ENCODE measurements at regions not wholly inside any gene's neighbourhood (a gene's known extent, or its start where the extent isn't known, plus 50 kb on each side); places are given as distances from the start of the nearest gene placed in this dataset.

DNA sequence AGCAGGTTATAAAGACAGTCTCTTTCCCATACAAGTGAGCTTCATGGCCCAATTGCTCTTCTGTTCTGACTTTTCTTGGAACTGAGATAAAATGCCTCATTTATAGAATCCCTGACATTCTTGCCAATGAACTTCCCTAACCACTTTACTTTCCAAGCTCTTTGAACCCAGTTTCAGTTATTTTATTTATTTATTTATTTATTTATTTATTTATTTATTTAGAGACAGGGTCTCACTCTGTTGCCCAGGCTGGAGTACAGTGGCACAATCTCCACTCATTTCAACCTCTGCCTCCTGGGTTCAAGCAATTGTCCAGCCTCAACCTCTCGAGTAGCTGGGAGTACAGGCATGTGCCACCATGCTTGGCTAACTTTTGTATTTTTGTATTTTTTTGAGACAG lies 138.5 kb upstream of the ZNF184 start:
- no peaks in the 10 kb centered on the region for H3K4me1 ChIP-seq
- no peak for TF ChIP-seq CTCF (IDR thresholded peaks at IDR 0.05)
- H2AFZ ChIP-seq, result no peak overlapping the region
- peaks cover 5% of the 10 kb centered on the region for H3K27me3 ChIP-seq (ENCODE audit: control insufficient read depth, insufficient read depth, low read length)
- H3K9me3 ChIP-seq (ENCODE audit: control insufficient read depth, low read length), result no peaks in the 10 kb centered on the region
- H3K27ac ChIP-seq, result no peak overlapping the region
- H3K79me2 ChIP-seq, result no peaks in the 10 kb centered on the region
- H3K4me3 ChIP-seq (ENCODE audit: low read depth, low read length), result no peak overlapping the region
- H3K9ac ChIP-seq, result no peak overlapping the region
- no peak overlapping the region for H3K4me2 ChIP-seq (ENCODE audit: low read length)
- no peaks in the 10 kb centered on the region for H3K36me3 ChIP-seq (ENCODE audit: control insufficient read depth, insufficient read depth, low read length)

- Histone ChIP-seq H2AFZ (no peak overlapping the region), H3K9me3 (ENCODE audit: control insufficient read depth, low read length) (no peaks in the 10 kb centered on the region), H3K4me1 (no peaks in the 10 kb centered on the region), H3K27me3 (ENCODE audit: control insufficient read depth, insufficient read depth, low read length) (peaks cover 4% of the 10 kb centered on the region), H3K4me3 (ENCODE audit: low read depth, low read length) (no peak overlapping the region), H3K27ac (no peak overlapping the region), H3K9ac (no peak overlapping the region), H3K4me2 (ENCODE audit: low read length) (no peak overlapping the region), H3K36me3 (ENCODE audit: control insufficient read depth, insufficient read depth, low read length) (no peaks in the 10 kb centered on the region), H3K79me2 (no peaks in the 10 kb centered on the region)
- peak; percentile 31 for TF ChIP-seq CTCF (IDR thresholded peaks at IDR 0.05)
These were observed 136.3 kb upstream of the ZNF184 start for GRCh38 chr6:27608916-27609883.

- H3K27ac ChIP-seq, result no peak overlapping the region
- no peak overlapping the region for H2AFZ ChIP-seq
- H3K4me1 ChIP-seq, result no peaks in the 10 kb centered on the region
- H3K27me3 ChIP-seq (ENCODE audit: control insufficient read depth, insufficient read depth, low read length), result peaks cover 9% of the 10 kb centered on the region
- H3K36me3 ChIP-seq (ENCODE audit: control insufficient read depth, insufficient read depth, low read length), result no peaks in the 10 kb centered on the region
- no peak for TF ChIP-seq CTCF (IDR thresholded peaks at IDR 0.05)
- no peak overlapping the region for H3K4me2 ChIP-seq (ENCODE audit: low read length)
- no peak overlapping the region for H3K4me3 ChIP-seq (ENCODE audit: low read depth, low read length)
- H3K9me3 ChIP-seq (ENCODE audit: control insufficient read depth, low read length), result no peaks in the 10 kb centered on the region
- no peak overlapping the region for H3K9ac ChIP-seq
- no peaks in the 10 kb centered on the region for H3K79me2 ChIP-seq
These were observed 132.8 kb upstream of the ZNF184 start for GRCh38 chr6:27605401-27606342.

DNA sequence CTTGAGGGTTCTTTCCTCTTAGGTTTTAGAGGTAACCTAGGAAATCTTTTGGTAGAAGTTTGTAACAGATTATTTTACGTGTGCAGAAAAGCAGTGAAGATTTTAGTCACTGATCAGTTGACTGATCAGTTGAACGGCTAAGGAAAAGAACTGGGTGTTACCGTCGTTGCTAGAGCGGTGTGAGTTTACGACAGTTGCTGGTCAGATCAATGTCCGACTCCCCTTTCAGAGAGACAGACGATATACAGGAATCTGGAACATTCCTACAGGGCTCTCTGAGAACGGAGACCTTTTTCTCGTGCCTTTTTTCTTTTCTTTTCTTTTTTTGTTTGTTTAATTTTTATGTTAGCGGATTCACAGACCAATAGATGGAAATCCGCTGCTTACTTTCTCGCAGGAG lies 132.1 kb upstream of the ZNF184 start:
- no peak overlapping the region for H3K4me2 ChIP-seq (ENCODE audit: low read length)
- no peak overlapping the region for H3K4me3 ChIP-seq (ENCODE audit: low read depth, low read length)
- H3K79me2 ChIP-seq, result no peaks in the 10 kb centered on the region
- H3K4me1 ChIP-seq, result no peaks in the 10 kb centered on the region
- no peak for TF ChIP-seq CTCF (IDR thresholded peaks at IDR 0.05)
- H3K36me3 ChIP-seq (ENCODE audit: control insufficient read depth, insufficient read depth, low read length), result no peaks in the 10 kb centered on the region
- no peak overlapping the region for H2AFZ ChIP-seq
- H3K9ac ChIP-seq, result no peak overlapping the region
- H3K27me3 ChIP-seq (ENCODE audit: control insufficient read depth, insufficient read depth, low read length), result peaks cover 9% of the 10 kb centered on the region
- H3K27ac ChIP-seq, result no peak overlapping the region
- H3K9me3 ChIP-seq (ENCODE audit: control insufficient read depth, low read length), result no peaks in the 10 kb centered on the region
